Neuron (in vitro differentiated cells): ENCODE measurements at regions not wholly inside any gene's neighbourhood (a gene's known extent, or its start where the extent isn't known, plus 50 kb on each side); places are given as distances from the start of the nearest gene placed in this dataset.

Experiments used
- H2AFZ ChIP-seq: one replicate; pipeline ENCODE4 v1.6.1; 2013; ENCODE audit warnings: low read depth, mild to moderate bottlenecking, inconsistent platforms, low read length, moderate library complexity
- H3K27me3 ChIP-seq: one replicate; pipeline ENCODE4 v1.6.1; 2013; ENCODE audit warnings: low read length; ENCODE audit not compliant: insufficient read depth
- H3K36me3 ChIP-seq: one replicate; pipeline ENCODE4 v1.6.1; 2013; ENCODE audit warnings: low read length; ENCODE audit not compliant: insufficient read depth
- H3K4me1 ChIP-seq: one replicate; pipeline ENCODE4 v1.6.1; 2013; ENCODE audit warnings: low read length; ENCODE audit not compliant: insufficient read depth
- H3K4me3 ChIP-seq: 2 replicates; pipeline ENCODE4 v1.5.1; 2013; ENCODE audit warnings: mild to moderate bottlenecking, low read length, moderate library complexity
- H3K9me3 ChIP-seq: one replicate; pipeline ENCODE4 v1.6.1; 2013; ENCODE audit warnings: low read length

- H3K9me3 ChIP-seq = no peaks in the 10 kb centered on the region
- no peak overlapping the region for H2AFZ ChIP-seq
- H3K4me1 ChIP-seq = no peaks in the 10 kb centered on the region
- H3K27me3 ChIP-seq = peaks cover 30% of the 10 kb centered on the region
- no peaks in the 10 kb centered on the region for H3K36me3 ChIP-seq
- no peak overlapping the region for H3K4me3 ChIP-seq
These were observed 269.3 kb downstream of the BUD13 start for GRCh38 chr11:116503216-116504160.

- H3K4me3 ChIP-seq = no peak overlapping the region
- no peak overlapping the region for H2AFZ ChIP-seq
- H3K9me3 ChIP-seq = no peaks in the 10 kb centered on the region
- H3K36me3 ChIP-seq = no peaks in the 10 kb centered on the region
- peaks cover 30% of the 10 kb centered on the region for H3K27me3 ChIP-seq
- no peaks in the 10 kb centered on the region for H3K4me1 ChIP-seq
These were observed 270.1 kb downstream of the BUD13 start for GRCh38 chr11:116502641-116503061.

DNA sequence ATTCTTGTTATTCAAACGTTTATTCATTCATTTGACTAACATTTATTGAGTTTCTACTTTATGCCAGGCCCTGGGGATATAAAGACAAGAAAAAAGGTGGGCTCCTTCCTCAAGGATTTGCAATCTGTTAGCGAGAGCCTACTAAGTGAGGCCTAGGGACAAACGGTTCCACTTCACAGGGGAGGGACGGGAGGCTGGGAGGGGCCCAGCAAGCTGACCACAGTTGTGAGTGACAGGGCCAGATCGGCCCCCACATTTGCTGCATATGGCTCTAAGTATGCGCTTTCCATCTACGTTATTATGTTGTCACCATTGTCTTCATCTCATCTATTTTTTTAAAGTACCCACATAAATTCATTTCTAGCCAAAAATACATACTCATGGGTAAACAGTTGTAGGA is 271.1 kb downstream of the BUD13 start:
- Histone ChIP-seq H3K9me3 (no peaks in the 10 kb centered on the region), H3K36me3 (no peaks in the 10 kb centered on the region), H3K4me3 (no peak overlapping the region), H3K4me1 (no peaks in the 10 kb centered on the region), H2AFZ (no peak overlapping the region), H3K27me3 (peaks cover 30% of the 10 kb centered on the region)

- H3K36me3 ChIP-seq = no peaks in the 10 kb centered on the region
- H2AFZ ChIP-seq = no peak overlapping the region
- no peak overlapping the region for H3K4me3 ChIP-seq
- no peaks in the 10 kb centered on the region for H3K4me1 ChIP-seq
- H3K27me3 ChIP-seq = peaks cover 30% of the 10 kb centered on the region
- no peaks in the 10 kb centered on the region for H3K9me3 ChIP-seq
These were observed 271.7 kb downstream of the BUD13 start for GRCh38 chr11:116500947-116501602.

DNA sequence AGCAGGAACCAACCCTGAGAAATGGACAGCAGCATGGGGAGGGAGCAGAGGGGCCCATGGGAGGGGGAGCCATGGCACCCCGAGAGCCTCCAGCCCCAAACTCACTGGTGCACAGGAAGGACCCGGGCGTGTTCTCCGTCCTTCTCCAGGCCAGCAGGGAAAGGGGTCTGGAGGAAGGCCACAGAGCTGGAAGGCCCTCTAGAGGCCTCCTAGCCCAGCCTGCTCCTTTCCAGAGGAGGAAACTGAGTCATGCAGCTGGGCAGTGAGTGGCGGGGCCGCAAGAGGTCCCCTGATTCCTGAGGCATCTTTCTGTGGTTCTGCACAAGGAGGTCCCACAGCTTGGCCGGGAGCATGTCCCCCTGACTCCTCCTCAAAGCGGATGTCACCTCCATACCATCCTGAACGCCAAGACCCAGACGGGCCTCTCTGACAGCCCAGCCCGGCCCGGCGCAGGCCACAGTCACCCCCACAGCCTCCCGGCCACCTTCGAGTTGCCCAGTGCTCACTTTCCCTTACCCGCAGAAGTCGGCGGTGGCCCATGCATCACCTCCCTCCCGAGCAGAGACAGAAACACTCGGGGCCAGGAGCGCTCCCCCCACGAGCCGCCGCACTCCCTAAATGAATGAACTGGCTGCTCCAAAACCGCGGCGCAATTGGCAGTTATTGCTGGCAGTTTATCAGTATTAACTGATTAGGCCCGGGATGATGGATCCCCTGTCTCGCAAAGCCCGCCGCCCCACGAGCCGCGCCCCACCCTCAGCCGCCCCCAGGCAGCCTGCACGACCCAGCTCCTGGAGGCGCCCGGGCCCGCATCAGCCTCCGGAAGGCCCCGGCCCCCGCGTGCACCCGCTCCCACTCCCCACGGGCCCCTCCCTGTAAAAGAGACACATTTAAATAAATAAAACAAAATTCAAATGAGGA is 272.5 kb downstream of the BUD13 start:
- Histone ChIP-seq H2AFZ (no peak overlapping the region), H3K4me3 (no peak overlapping the region), H3K27me3 (peaks cover 30% of the 10 kb centered on the region), H3K9me3 (no peaks in the 10 kb centered on the region), H3K36me3 (no peaks in the 10 kb centered on the region), H3K4me1 (no peaks in the 10 kb centered on the region)

DNA sequence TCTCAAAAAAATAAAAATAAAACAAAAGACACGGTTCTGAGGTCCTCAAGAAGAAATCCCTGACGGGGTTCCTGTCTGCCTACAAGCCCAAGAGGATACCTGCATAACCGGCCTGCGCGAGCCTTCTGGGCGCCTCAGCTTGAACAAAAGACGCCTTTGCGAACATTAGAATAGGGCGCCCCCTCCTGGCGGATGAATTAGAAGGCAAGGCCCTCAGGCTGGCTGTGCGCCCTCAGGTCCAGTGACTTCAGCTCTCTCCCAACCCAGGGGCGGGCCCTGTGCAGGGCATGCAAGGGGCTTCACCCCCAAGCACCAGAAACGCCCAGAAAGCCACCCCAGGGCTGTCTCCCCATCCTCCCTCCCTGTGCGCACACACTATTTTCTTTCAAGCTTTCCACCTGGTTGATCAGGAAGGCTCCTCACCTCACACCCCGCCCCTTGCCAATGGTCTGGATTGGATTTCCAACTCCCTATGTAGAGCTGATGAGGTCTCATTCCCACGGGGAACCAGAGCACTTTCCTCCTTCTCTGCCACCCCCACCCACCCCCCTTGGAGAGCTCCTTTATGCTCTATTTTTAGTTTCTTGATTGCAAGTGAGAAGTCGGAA is 273.3 kb downstream of the BUD13 start:
- H3K27me3 ChIP-seq = peaks cover 30% of the 10 kb centered on the region

GRCh38 chr11:116498161-116498560 is 274.6 kb downstream of the BUD13 start:
- H3K9me3 ChIP-seq = no peaks in the 10 kb centered on the region
- H3K4me1 ChIP-seq = no peaks in the 10 kb centered on the region
- H3K4me3 ChIP-seq = no peak overlapping the region
- no peaks in the 10 kb centered on the region for H3K36me3 ChIP-seq
- H2AFZ ChIP-seq = no peak overlapping the region
- H3K27me3 ChIP-seq = peaks cover 20% of the 10 kb centered on the region

More for the DNA sequence above, 273.3 kb downstream of the BUD13 start:
- Histone ChIP-seq H3K9me3 (no peaks in the 10 kb centered on the region), H3K4me1 (no peaks in the 10 kb centered on the region), H3K4me3 (no peak overlapping the region), H3K36me3 (no peaks in the 10 kb centered on the region), H2AFZ (no peak overlapping the region)

GRCh38 chr11:116492600-116492999 is 280.2 kb downstream of the BUD13 start:
- no peaks in the 10 kb centered on the region for H3K36me3 ChIP-seq
- no peaks in the 10 kb centered on the region for H3K9me3 ChIP-seq
- no peak overlapping the region for H2AFZ ChIP-seq
- no peak overlapping the region for H3K4me3 ChIP-seq
- H3K27me3 ChIP-seq = no peaks in the 10 kb centered on the region
- H3K4me1 ChIP-seq = no peaks in the 10 kb centered on the region

GRCh38 chr11:116488836-116489389 is 283.9 kb downstream of the BUD13 start:
- H3K36me3 ChIP-seq = no peaks in the 10 kb centered on the region
- H3K4me3 ChIP-seq = no peak overlapping the region
- no peak overlapping the region for H2AFZ ChIP-seq
- H3K9me3 ChIP-seq = no peaks in the 10 kb centered on the region
- H3K27me3 ChIP-seq = no peaks in the 10 kb centered on the region
- H3K4me1 ChIP-seq = no peaks in the 10 kb centered on the region

DNA sequence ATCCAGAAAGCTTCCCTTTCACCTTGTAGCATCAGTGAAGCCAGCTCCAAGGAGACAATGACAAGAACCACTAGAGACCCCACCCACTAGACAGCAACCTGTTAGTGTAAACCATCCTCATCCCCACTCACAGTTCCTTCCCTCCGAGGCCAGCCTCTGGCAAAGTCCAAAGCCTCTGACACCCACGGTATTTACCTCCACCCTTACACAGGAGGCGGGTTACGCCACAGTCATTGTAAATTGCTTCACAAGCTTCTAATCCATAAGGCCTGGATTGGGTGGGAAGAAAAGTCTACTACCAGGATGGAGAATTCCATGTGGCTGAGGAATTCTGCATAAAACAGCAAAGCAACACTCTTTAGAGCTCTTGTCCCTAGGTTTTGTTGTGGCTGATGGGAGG is 287.4 kb downstream of the BUD13 start:
- Histone ChIP-seq H3K27me3 (no peaks in the 10 kb centered on the region), H3K36me3 (no peaks in the 10 kb centered on the region), H3K4me1 (no peaks in the 10 kb centered on the region), H3K9me3 (no peaks in the 10 kb centered on the region), H2AFZ (no peak overlapping the region), H3K4me3 (no peak overlapping the region)

DNA sequence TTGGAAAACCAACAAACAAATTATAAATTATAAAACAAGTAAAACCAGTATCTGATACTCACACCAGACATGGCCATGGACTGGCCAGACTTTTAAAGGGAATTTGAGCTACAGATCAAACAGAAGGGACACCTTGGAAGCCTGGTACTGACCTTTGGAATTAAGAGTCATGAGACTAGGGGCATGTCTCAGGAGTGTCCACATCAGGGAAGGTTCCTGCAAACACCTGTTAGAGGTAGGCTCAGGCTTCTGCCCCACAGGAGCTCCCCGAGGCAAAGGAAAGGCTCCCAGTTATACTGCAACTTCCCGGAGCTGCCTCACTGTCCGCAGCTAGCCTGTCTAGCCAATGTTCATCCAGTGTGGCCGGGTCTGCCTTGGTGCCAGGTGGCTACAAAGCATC is 290.1 kb downstream of the BUD13 start:
- Histone ChIP-seq H3K4me3 (no peak overlapping the region), H3K36me3 (no peaks in the 10 kb centered on the region), H3K27me3 (no peaks in the 10 kb centered on the region), H3K9me3 (no peaks in the 10 kb centered on the region), H2AFZ (no peak overlapping the region), H3K4me1 (no peaks in the 10 kb centered on the region)

DNA sequence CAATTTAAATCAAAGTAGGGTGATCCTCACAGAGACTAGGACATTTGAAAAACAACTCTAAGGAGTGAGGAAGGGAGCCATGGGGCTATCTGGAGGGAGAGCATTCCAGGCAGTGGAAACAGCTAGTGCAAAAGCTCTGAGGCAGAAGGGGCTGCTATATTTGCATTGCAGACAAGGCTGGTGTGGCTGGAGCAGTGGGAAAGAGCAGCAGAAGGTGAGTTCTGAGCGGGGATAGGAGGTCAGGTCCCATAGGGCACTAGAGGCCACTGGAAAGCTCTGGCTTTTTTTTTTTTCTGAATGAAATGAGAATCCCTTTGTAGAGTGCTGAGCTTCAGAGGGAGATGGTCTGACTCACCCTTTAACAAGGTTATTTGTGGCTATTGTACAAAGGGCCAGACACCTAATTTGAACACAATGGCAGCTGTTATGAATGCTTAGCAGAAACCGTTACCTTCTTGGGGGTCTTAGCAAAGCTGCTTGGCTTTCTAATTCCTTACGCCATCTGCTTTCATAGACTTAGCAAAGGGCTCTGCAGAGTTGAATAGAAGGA is 291.6 kb downstream of the BUD13 start:
- Histone ChIP-seq H2AFZ (no peak overlapping the region), H3K4me1 (no peaks in the 10 kb centered on the region), H3K27me3 (no peaks in the 10 kb centered on the region), H3K9me3 (no peaks in the 10 kb centered on the region), H3K4me3 (no peak overlapping the region), H3K36me3 (no peaks in the 10 kb centered on the region)
